IMR-90 (cell line): ENCODE measurements at regions not wholly inside any gene's neighbourhood (a gene's known extent, or its start where the extent isn't known, plus 50 kb on each side); places are given as distances from the start of the nearest gene placed in this dataset.

ENCODE experiments used
- ATAC-seq: fragments of 200-7000 bp; cut with Tn5 transposase; 2 replicates; pipeline ENCODE4 v1.9.1; 2020; ENCODE audit warnings: low read depth, mild to moderate bottlenecking, moderate library complexity
- BruUV-seq: library from RNA; stranded (reverse); fragments of 400-500 nt; replicated peaks from 2 replicates; lab custom pipeline; 2021; lab: Mats Ljungman, UMichigan
- CTCF ChIA-PET: fragments of 300-600 bp; formaldehyde crosslinking; extraction: SDS; loops from one replicate; lab custom pipeline; 2021; ENCODE audit warnings: antibody characterized with exemption; lab: Yijun Ruan, JAX
- POLR2A ChIA-PET: fragments of 300-600 bp; sonication (Branson Sonifier 250); formaldehyde crosslinking; loops from one replicate; lab custom pipeline; 2022; ENCODE audit warnings: antibody characterized with exemption; ENCODE audit not compliant: unreplicated experiment; lab: Charles Lee
- DNase-seq: peaks from one replicate; pipeline ENCODE4 v3.0.0; 2013
- H2AFZ ChIP-seq: replicated peaks from 2 replicates; pipeline ENCODE3; 2013; ENCODE audit warnings: low read length, mild to moderate bottlenecking; ENCODE audit not compliant: poor library complexity
- H2AK5ac ChIP-seq: 2 replicates; pipeline ENCODE4 v1.6.1; 2013; ENCODE audit warnings: low read depth, low read length, inconsistent platforms
- H2AK9ac ChIP-seq: replicated peaks from 2 replicates; pipeline ENCODE3; 2013; ENCODE audit warnings: mild to moderate bottlenecking, low read depth, low read length, moderate library complexity; ENCODE audit not compliant: poor library complexity
- H2BK120ac ChIP-seq: 2 replicates; pipeline ENCODE4 v1.6.1; 2013; ENCODE audit warnings: low read depth, low read length, inconsistent platforms
- H2BK15ac ChIP-seq: 3 replicates; pipeline ENCODE4 v1.6.1; 2013; ENCODE audit warnings: low read depth, low read length, inconsistent platforms
- H2BK20ac ChIP-seq: 2 replicates; pipeline ENCODE4 v1.6.1; 2013; ENCODE audit warnings: low read depth, mild to moderate bottlenecking, inconsistent platforms, low read length, moderate library complexity
- H2BK5ac ChIP-seq: 2 replicates; pipeline ENCODE4 v1.6.1; 2013; ENCODE audit warnings: mild to moderate bottlenecking, low read depth, low read length, inconsistent platforms; ENCODE audit not compliant: poor library complexity, severe bottlenecking
- H3K14ac ChIP-seq: replicated peaks from 2 replicates; pipeline ENCODE4 v1.6.1; 2013; ENCODE audit warnings: low read depth, low read length, inconsistent platforms
- H3K18ac ChIP-seq: 2 replicates; pipeline ENCODE4 v1.6.1; 2013; ENCODE audit warnings: low read depth, low read length, control low read depth
- H3K23ac ChIP-seq: 2 replicates; pipeline ENCODE4 v1.6.1; 2013; ENCODE audit warnings: low read depth, low read length, inconsistent platforms
- H3K27ac ChIP-seq: 2 replicates; pipeline ENCODE4 v1.5.1; 2013; ENCODE audit warnings: mild to moderate bottlenecking, control low read depth, low read length; ENCODE audit not compliant: insufficient read depth
- H3K27me3 ChIP-seq: 2 replicates; pipeline ENCODE4 v1.6.1; 2013; ENCODE audit warnings: low read length; ENCODE audit not compliant: control insufficient read depth, insufficient read depth
- H3K36me3 ChIP-seq: 2 replicates; pipeline ENCODE4 v1.6.1; 2013; ENCODE audit warnings: low read length, mixed read lengths; ENCODE audit not compliant: control insufficient read depth, insufficient read depth
- H3K4ac ChIP-seq: 2 replicates; pipeline ENCODE4 v1.6.1; 2013; ENCODE audit warnings: low read depth, low read length, inconsistent platforms
- H3K4me1 ChIP-seq: 2 replicates; pipeline ENCODE4 v1.6.1; 2013; ENCODE audit warnings: low read length, mixed read lengths; ENCODE audit not compliant: control insufficient read depth, insufficient read depth
- H3K4me2 ChIP-seq: 2 replicates; pipeline ENCODE4 v1.6.1; 2013; ENCODE audit warnings: low read depth, mild to moderate bottlenecking, control low read depth, low read length, moderate library complexity
- H3K4me3 ChIP-seq: 2 replicates; pipeline ENCODE4 v1.5.1; 2013; ENCODE audit warnings: low read depth, mild to moderate bottlenecking, control low read depth, low read length, moderate library complexity; ENCODE audit not compliant: insufficient read depth
- H3K56ac ChIP-seq: 2 replicates; pipeline ENCODE4 v1.6.1; 2013; ENCODE audit warnings: low read length, inconsistent platforms; ENCODE audit not compliant: insufficient read depth; ENCODE audit errors: extremely low read depth
- H3K79me1 ChIP-seq, 2 experiments: 2 replicates each; pipeline ENCODE4 v1.6.1; 2013; ENCODE audit warnings: low read length in 2 of 2, inconsistent platforms in 1 of 2, low read depth in 1 of 2
- H3K9ac ChIP-seq: 2 replicates; pipeline ENCODE4 v1.6.1; 2013; ENCODE audit warnings: low read depth, low read length, control low read depth
- H3K9me1 ChIP-seq: 2 replicates; pipeline ENCODE4 v1.6.1; 2013; ENCODE audit warnings: low read length, inconsistent platforms; ENCODE audit not compliant: insufficient read depth
- H3K9me3 ChIP-seq: 2 replicates; pipeline ENCODE4 v1.6.1; 2013; ENCODE audit warnings: low read length; ENCODE audit not compliant: control insufficient read depth, insufficient read depth
- H4K20me1 ChIP-seq: 2 replicates; pipeline ENCODE4 v1.6.1; 2013; ENCODE audit warnings: low read length, inconsistent platforms; ENCODE audit not compliant: insufficient read depth
- H4K5ac ChIP-seq: 2 replicates; pipeline ENCODE4 v1.6.1; 2013; ENCODE audit warnings: mild to moderate bottlenecking, low read depth, low read length, control low read depth
- H4K8ac ChIP-seq, 2 experiments: 2 replicates each; pipeline ENCODE4 v1.6.1; 2013; ENCODE audit warnings: low read depth in 2 of 2, low read length in 2 of 2, control low read depth in 1 of 2, inconsistent platforms in 1 of 2
- H4K91ac ChIP-seq: 2 replicates; pipeline ENCODE4 v1.6.1; 2013; ENCODE audit warnings: low read depth, low read length, inconsistent platforms; ENCODE audit not compliant: insufficient read depth
- BHLHE40 ChIP-seq: fragments of 150-350 bp; IDR thresholded peaks from 2 replicates; pipeline ENCODE4 v1.6.1; 2016; ENCODE audit warnings: mild to moderate bottlenecking, low read depth, low read length
- MAFK ChIP-seq: IDR thresholded peaks from 2 replicates; pipeline ENCODE4 v1.6.1; 2012; ENCODE audit warnings: low read depth, low read length, improper control_type of control experiment
- MAZ ChIP-seq: IDR thresholded peaks from 2 replicates; pipeline ENCODE4 v1.6.1; 2012; ENCODE audit warnings: low read depth, mild to moderate bottlenecking, low read length, improper control_type of control experiment, moderate library complexity, borderline replicate concordance
- NFE2L2 ChIP-seq: fragments of 150-350 bp; IDR thresholded peaks from 2 replicates; pipeline ENCODE4 v1.6.1; 2016; ENCODE audit warnings: low read depth, mild to moderate bottlenecking, low read length
- RAD21 ChIP-seq: IDR thresholded peaks from 2 replicates; pipeline ENCODE4 v1.6.1; 2012; ENCODE audit warnings: low read length, improper control_type of control experiment
- SMC3 ChIP-seq: fragments of 150-350 bp; IDR thresholded peaks from 2 replicates; pipeline ENCODE4 v1.6.1; 2016; ENCODE audit warnings: low read depth, mild to moderate bottlenecking, antibody characterized with exemption, low read length, moderate library complexity
- WGBS, 2 experiments: methylation state at CpG; one replicate each; pipeline versions ENCODE4 v1.1.5 to v1.1.7; 2013; ENCODE audit warnings: missing lambda C conversion rate in 2 of 2; ENCODE audit not compliant: insufficient read length in 1 of 2; ENCODE audit errors: extremely low coverage in 2 of 2; 5-methylcytosine and 5-hydroxymethylcytosine counted together
- dilution Hi-C: fragments of 300-500 bp; cut with HindIII; formaldehyde crosslinking; loops from one replicate; pipeline ENCODE4 v1.14.3; 2018; ENCODE audit warnings: low sequenced_read_pairs; ENCODE audit not compliant: unreplicated experiment
- in situ Hi-C: fragments of 300-500 bp; cut with MboI; formaldehyde crosslinking; loops from 3 replicates; pipeline ENCODE4 v1.14.3; 2019; ENCODE audit warnings: low sequenced_read_pairs, inconsistent platforms, mixed read lengths
- intact Hi-C: fragments of 100-400 bp; cut with micrococcal nuclease; formaldehyde crosslinking; loops from 2 replicates; pipeline ENCODE4 v1.10.0; 2022
- TF ChIP-seq, protein P1 (sequence below): fragments of 150-350 bp; IDR thresholded peaks from 2 replicates; pipeline ENCODE4 v1.6.1; 2017; ENCODE audit warnings: mild to moderate bottlenecking, antibody characterized with exemption, low read length, low read depth
- TF ChIP-seq, protein P2 (sequence below): fragments of 150-350 bp; IDR thresholded peaks from 2 replicates; pipeline ENCODE4 v1.6.1; 2016; ENCODE audit warnings: low read depth, mild to moderate bottlenecking, low read length, moderate library complexity, borderline replicate concordance

DNA sequence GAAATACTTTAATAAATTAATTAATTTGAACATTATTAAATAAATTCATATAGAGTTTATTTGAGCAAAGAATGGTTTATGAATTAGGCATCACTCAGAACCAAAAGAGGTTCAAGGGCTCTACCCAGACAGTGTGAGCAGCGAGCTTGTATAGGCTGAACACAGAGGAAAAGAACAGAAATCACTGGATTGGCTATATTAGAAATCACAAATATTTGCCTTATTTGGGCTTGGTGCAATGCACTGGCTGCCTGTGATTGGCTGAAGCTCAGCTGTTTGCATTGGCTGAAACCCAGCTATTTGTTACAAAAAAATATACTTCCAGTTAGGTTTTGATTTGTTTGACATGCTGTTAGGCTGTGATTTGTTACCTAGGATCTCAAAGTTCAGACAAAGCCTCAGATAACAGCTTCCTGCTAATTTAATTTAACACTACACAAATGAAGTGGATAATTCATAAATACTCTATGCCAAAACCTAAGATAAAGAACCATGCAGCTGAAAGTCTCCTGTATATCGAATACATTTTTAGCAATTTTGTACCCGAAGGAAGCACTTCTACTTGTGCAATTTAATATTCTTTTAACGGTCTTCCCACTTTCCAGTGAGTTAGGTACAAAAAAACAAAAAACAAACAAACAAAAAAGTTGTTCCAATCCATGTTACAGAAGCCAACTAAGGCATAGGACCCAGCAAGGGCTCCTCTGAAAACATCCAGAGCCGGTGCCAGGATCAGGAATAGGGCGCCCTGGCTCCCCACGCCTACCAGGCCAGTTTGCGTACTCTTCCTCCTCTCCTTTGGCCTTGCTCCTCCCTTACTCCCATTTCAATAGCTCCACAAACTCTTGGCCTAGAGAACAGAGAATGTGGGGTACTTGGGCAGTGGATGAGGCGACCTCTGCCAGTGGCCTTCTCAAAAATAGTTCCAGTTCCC, 179.1 kb downstream of the DUSP10 start (continued):
- TF ChIP-seq RAD21, result no peak

DNA sequence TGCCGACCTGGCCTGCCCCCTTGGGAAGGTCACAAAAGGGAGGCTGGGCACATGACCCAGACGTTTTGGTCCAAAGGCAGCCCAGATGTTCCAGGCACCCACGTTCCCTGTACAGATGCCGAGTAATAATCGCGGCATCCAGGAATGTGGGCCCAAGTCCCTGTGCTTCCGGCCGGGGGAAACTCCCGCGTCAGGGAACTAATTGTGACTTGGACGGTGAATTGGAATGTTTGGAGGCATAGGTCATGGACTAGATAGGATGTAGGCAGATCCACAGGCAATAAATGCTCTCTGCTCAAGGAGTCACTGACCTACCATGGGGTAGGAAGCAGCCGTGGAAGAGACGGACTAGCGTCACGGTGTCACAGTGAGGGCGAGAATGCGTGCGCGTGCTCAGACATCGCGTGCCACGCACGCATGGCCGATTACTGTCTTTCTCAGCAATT, 178.4 kb downstream of the DUSP10 start:
- peaks cover 4% of the 10 kb centered on the region; the same call in 1 of the 2 replicates for H3K9me1 ChIP-seq
- no peak overlapping the region for H2AK9ac ChIP-seq
- no peak overlapping the region for H3K23ac ChIP-seq
- H3K18ac ChIP-seq, result no peak overlapping the region
- H3K4me1 ChIP-seq, result peaks cover 4% of the 10 kb centered on the region; the same call in 1 of the 2 replicates
- no peak overlapping the region for H2BK20ac ChIP-seq
- no peak overlapping the region for H3K56ac ChIP-seq
- no peaks in the 10 kb centered on the region for H3K79me1 ChIP-seq
- no peak overlapping the region for H4K5ac ChIP-seq
- H2BK15ac ChIP-seq, result no peak overlapping the region
- no TSS peak for BruUV-seq
- no peak overlapping the region for H3K9ac ChIP-seq
- H4K8ac ChIP-seq, result no peak overlapping the region
- no peak overlapping the region for H3K14ac ChIP-seq
- in situ Hi-C loops, result no loop called here
- H3K27ac ChIP-seq, result no peak overlapping the region
- dilution Hi-C loops, result no loop called here
- H3K4me3 ChIP-seq, result no peak overlapping the region
- TF ChIP-seq MAZ (no peak), RAD21 (no peak), MAFK (no peak), SMC3 (no peak), BHLHE40 (no peak), NFE2L2 (no peak)
- TF ChIP-seq, protein P1, sequence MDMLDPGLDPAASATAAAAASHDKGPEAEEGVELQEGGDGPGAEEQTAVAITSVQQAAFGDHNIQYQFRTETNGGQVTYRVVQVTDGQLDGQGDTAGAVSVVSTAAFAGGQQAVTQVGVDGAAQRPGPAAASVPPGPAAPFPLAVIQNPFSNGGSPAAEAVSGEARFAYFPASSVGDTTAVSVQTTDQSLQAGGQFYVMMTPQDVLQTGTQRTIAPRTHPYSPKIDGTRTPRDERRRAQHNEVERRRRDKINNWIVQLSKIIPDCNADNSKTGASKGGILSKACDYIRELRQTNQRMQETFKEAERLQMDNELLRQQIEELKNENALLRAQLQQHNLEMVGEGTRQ, result no peak
- TF ChIP-seq, protein P2, sequence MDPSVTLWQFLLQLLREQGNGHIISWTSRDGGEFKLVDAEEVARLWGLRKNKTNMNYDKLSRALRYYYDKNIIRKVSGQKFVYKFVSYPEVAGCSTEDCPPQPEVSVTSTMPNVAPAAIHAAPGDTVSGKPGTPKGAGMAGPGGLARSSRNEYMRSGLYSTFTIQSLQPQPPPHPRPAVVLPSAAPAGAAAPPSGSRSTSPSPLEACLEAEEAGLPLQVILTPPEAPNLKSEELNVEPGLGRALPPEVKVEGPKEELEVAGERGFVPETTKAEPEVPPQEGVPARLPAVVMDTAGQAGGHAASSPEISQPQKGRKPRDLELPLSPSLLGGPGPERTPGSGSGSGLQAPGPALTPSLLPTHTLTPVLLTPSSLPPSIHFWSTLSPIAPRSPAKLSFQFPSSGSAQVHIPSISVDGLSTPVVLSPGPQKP, result no peak
- 85% methylated on average over 7 of the region's 24 CpGs; no CpG with 5 or more reads in 1 of the 2 experiments for WGBS, 2 experiments
- H3K4ac ChIP-seq, result no peak overlapping the region
- ATAC-seq (no peak), DNase-seq (no peak)
- no peak overlapping the region for H3K4me2 ChIP-seq
- no peaks in the 10 kb centered on the region for H3K27me3 ChIP-seq
- no peaks in the 10 kb centered on the region for H4K20me1 ChIP-seq
- H2BK5ac ChIP-seq, result no peak overlapping the region
- no peaks in the 10 kb centered on the region for H3K36me3 ChIP-seq
- CTCF ChIA-PET, result no interaction called here
- intact Hi-C loops, result no loop called here
- no peaks in the 10 kb centered on the region for H3K9me3 ChIP-seq
- H2AFZ ChIP-seq, result no peak overlapping the region
- H2BK120ac ChIP-seq, result no peak overlapping the region
- POLR2A ChIA-PET, result no interaction called here
- H4K91ac ChIP-seq, result no peak overlapping the region
- H2AK5ac ChIP-seq, result no peak overlapping the region
